Calu3 (cell line): ENCODE measurements at regions not wholly inside any gene's neighbourhood (a gene's known extent, or its start where the extent isn't known, plus 50 kb on each side); places are given as distances from the start of the nearest gene placed in this dataset.

Experiments
- BruUV-seq: library from RNA; stranded (reverse); fragments of 400-500 nt; replicated peaks from 2 replicates; lab custom pipeline; 2021; lab: Mats Ljungman, UMichigan
- CTCF ChIA-PET: fragments of 300-600 bp; sonication (Branson Sonifier 250); formaldehyde crosslinking; loops from one replicate; lab custom pipeline; 2022; ENCODE audit warnings: antibody characterized with exemption; lab: Charles Lee
- DNase-seq: peaks from one replicate; pipeline ENCODE4 v3.0.0; 2022
- H3K27ac Mint-ChIP-seq: one replicate; pipeline ENCODE4 v1.8.0; 2022; ENCODE audit warnings: mixed read lengths; ENCODE audit not compliant: unreplicated experiment
- H3K27me3 Mint-ChIP-seq: one replicate; pipeline ENCODE4 v1.8.0; 2022; ENCODE audit warnings: mixed read lengths; ENCODE audit not compliant: unreplicated experiment
- H3K36me3 Mint-ChIP-seq: one replicate; pipeline ENCODE4 v1.8.0; 2022; ENCODE audit warnings: mild to moderate bottlenecking, moderate library complexity, mixed read lengths; ENCODE audit not compliant: insufficient read depth, unreplicated experiment
- H3K4me1 Mint-ChIP-seq: one replicate; pipeline ENCODE4 v1.8.0; 2022; ENCODE audit warnings: mild to moderate bottlenecking, low read depth, mixed read lengths; ENCODE audit not compliant: unreplicated experiment
- H3K4me3 Mint-ChIP-seq: one replicate; pipeline ENCODE4 v1.8.0; 2022; ENCODE audit warnings: mild to moderate bottlenecking, low read depth, moderate library complexity, mixed read lengths; ENCODE audit not compliant: unreplicated experiment
- H3K9me3 Mint-ChIP-seq: one replicate; pipeline ENCODE4 v1.8.0; 2022; ENCODE audit warnings: low read depth, mixed read lengths; ENCODE audit not compliant: unreplicated experiment
- intact Hi-C: fragments of 100-400 bp; cut with micrococcal nuclease; formaldehyde crosslinking; loops from one replicate; pipeline ENCODE4 v1.10.0; 2022; ENCODE audit not compliant: unreplicated experiment
- TF ChIP-seq, protein P1 (sequence below): fragments of 200-600 bp; IDR thresholded peaks from one replicate; pipeline ENCODE4 v1.8.0; 2022; ENCODE audit warnings: antibody characterized with exemption; ENCODE audit not compliant: unreplicated experiment

DNA sequence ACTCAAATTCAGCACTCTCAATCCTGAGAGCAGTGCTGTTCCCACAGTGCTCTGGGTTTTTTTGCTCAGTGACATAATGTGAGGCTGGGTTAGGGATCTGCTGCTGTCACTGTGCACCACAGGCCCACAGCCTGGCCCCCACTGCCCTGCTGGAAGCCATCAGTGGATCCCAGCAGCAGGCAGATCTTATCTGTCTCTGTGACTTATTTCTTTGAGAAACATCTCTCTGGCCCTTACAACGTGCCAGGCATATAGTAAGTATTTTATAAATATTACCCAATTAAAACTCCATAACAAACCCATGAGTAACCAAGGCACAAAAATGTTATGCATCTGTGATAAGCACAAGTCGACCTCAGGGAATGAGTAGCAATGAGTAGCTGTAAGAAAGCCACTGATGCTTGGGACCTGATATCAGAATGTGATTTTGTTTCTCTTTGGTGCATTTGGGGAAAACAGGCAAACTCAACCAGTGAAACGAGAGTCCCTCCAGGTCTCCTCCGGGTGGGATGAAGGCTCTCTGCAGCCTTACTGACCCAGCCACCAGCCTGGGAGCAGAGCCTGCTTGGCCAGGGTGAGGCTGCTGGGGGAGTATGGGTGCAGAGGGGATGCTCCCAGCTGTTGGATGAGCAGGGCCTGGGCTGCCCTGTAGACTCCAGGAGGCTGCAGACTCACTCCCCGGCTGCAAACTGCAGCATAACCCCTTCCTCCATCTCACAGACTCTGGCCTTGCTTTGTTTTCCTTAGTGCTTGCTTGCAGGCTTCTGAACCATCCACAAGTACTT lies 172.7 kb upstream of the LNX1 start:
- H3K27me3 Mint-ChIP-seq = no peaks in the 10 kb centered on the region
- no peaks in the 10 kb centered on the region for H3K4me1 Mint-ChIP-seq
- BruUV-seq = no TSS peak
- TF ChIP-seq, protein P1, sequence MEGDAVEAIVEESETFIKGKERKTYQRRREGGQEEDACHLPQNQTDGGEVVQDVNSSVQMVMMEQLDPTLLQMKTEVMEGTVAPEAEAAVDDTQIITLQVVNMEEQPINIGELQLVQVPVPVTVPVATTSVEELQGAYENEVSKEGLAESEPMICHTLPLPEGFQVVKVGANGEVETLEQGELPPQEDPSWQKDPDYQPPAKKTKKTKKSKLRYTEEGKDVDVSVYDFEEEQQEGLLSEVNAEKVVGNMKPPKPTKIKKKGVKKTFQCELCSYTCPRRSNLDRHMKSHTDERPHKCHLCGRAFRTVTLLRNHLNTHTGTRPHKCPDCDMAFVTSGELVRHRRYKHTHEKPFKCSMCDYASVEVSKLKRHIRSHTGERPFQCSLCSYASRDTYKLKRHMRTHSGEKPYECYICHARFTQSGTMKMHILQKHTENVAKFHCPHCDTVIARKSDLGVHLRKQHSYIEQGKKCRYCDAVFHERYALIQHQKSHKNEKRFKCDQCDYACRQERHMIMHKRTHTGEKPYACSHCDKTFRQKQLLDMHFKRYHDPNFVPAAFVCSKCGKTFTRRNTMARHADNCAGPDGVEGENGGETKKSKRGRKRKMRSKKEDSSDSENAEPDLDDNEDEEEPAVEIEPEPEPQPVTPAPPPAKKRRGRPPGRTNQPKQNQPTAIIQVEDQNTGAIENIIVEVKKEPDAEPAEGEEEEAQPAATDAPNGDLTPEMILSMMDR = no peak
- no peaks in the 10 kb centered on the region for H3K36me3 Mint-ChIP-seq
- CTCF ChIA-PET = interaction anchor here (0.6 kb wide), 1 partner anchor 8 kb away, joined by 3 read pairs; no protein-coding TSS in a partner anchor
- H3K4me3 Mint-ChIP-seq = no peak overlapping the region
- intact Hi-C loops = no loop called here
- no peak for DNase-seq
- no peaks in the 10 kb centered on the region for H3K9me3 Mint-ChIP-seq
- no peak overlapping the region for H3K27ac Mint-ChIP-seq

- H3K4me3 Mint-ChIP-seq = no peak overlapping the region
- no peaks in the 10 kb centered on the region for H3K27me3 Mint-ChIP-seq
- intact Hi-C loops = no loop called here
- TF ChIP-seq, protein P1 = no peak
- BruUV-seq = no TSS peak
- H3K36me3 Mint-ChIP-seq = no peaks in the 10 kb centered on the region
- no peak for DNase-seq
- CTCF ChIA-PET = interaction anchor here (0.6 kb wide), 1 partner anchor 9 kb away, joined by 3 read pairs; no protein-coding TSS in a partner anchor
- H3K9me3 Mint-ChIP-seq = no peaks in the 10 kb centered on the region
- H3K27ac Mint-ChIP-seq = no peak overlapping the region
- H3K4me1 Mint-ChIP-seq = no peaks in the 10 kb centered on the region
Observed at GRCh38 chr4:53755656-53756055, 164.4 kb upstream of the LNX1 start.

DNA sequence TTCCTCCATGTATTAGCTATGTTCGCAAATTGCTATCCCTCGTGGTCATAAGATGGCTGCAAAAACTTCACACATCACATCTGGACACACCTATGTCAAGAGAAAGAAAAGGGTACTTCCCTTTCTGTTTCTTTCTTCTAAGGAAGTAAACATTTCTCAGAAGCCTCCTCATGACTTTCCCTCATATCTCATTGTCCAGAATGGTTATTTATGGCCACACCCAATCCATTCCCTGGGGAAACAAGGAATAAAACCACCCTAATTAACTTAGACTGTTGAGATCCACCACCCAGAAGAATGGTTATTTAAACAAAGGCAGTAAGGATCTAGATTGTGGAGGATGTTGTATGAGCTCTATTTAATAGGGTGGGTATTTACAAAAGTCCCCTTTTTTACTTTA lies 160.8 kb upstream of the LNX1 start:
- CTCF ChIA-PET = interaction anchor here (0.6 kb wide), 1 partner anchor 438 kb away, joined by 3 read pairs; no protein-coding TSS in a partner anchor
- Mint-ChIP-seq H3K4me3 (no peak overlapping the region), H3K9me3 (no peaks in the 10 kb centered on the region), H3K27ac (no peak overlapping the region), H3K4me1 (no peaks in the 10 kb centered on the region), H3K27me3 (peaks cover 3% of the 10 kb centered on the region), H3K36me3 (no peaks in the 10 kb centered on the region)
- DNase-seq = no peak
- intact Hi-C loops = no loop called here
- no TSS peak for BruUV-seq
- TF ChIP-seq, protein P1 = no peak

GRCh38 chr4:53748328-53748772 lies 157.1 kb upstream of the LNX1 start:
- no peak for DNase-seq
- Mint-ChIP-seq H3K27ac (no peak overlapping the region), H3K27me3 (peaks cover 31% of the 10 kb centered on the region), H3K9me3 (no peaks in the 10 kb centered on the region), H3K4me3 (no peak overlapping the region), H3K36me3 (no peaks in the 10 kb centered on the region), H3K4me1 (no peaks in the 10 kb centered on the region)
- BruUV-seq = no TSS peak
- CTCF ChIA-PET = no interaction called here
- intact Hi-C loops = no loop called here
- TF ChIP-seq, protein P1 = no peak
